B cell (primary cell): ENCODE measurements at regions not wholly inside any gene's neighbourhood (a gene's known extent, or its start where the extent isn't known, plus 50 kb on each side); places are given as distances from the start of the nearest gene placed in this dataset.

Experiments
- CTCF ChIP-seq: fragments of 200-600 bp; IDR thresholded peaks from one replicate; pipeline ENCODE4 v1.8.0; 2022; ENCODE audit warnings: antibody characterized with exemption, mild to moderate bottlenecking
- EZH2 ChIP-seq: IDR thresholded peaks from 2 replicates; pipeline ENCODE4 v1.6.1; 2012; ENCODE audit warnings: borderline replicate concordance, low read depth, mild to moderate bottlenecking, moderate library complexity, low read length; ENCODE audit not compliant: insufficient read depth, poor library complexity, severe bottlenecking

GRCh38 chr16:76612497-76612896 is 335.3 kb downstream of the CNTNAP4 start:
- TF ChIP-seq EZH2 (no peak), CTCF (no peak)
